ENCODE measurements at regions not wholly inside any gene's neighbourhood (a gene's known extent, or its start where the extent isn't known, plus 50 kb on each side); places are given as distances from the start of the nearest gene placed in this dataset.

DNA sequence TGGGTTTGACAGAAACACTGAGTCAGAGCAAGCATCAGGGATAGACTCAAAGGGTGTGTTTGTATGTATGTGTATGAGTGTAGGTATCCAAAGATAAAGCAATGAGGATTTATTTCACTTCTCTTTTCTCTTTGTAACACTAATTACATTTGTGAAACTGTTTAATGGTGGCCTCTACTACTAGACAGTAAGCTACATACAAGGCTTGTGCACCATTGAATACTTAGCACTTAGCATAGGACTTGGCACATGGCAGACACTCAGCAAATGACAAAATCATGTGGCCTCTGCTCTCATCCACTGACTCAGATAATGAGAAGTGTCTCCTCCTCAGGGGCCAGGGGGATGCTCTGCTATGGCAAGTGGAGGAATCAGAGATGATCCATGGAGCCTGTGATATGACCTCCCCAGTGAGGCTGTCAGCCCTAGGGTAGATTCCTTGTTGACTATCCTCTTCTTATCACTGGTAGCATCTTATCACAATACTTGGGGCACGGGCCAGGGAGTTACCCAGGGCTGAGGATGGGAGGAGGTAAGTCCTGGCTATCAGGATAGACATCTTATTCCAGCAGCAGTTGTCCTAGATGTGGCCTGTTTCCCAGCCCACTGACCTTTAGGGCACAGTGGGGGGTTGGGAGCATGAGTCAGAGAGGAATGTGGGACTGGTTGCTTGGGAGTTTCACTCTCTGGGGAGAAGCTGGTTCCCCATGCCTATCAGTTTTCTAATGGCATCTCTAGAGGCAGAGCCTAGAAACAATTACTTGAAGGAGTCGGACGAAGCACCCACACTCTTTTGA lies 71.2 kb upstream of the HOXC13 start:
- TF ChIP-seq, protein P1, sequence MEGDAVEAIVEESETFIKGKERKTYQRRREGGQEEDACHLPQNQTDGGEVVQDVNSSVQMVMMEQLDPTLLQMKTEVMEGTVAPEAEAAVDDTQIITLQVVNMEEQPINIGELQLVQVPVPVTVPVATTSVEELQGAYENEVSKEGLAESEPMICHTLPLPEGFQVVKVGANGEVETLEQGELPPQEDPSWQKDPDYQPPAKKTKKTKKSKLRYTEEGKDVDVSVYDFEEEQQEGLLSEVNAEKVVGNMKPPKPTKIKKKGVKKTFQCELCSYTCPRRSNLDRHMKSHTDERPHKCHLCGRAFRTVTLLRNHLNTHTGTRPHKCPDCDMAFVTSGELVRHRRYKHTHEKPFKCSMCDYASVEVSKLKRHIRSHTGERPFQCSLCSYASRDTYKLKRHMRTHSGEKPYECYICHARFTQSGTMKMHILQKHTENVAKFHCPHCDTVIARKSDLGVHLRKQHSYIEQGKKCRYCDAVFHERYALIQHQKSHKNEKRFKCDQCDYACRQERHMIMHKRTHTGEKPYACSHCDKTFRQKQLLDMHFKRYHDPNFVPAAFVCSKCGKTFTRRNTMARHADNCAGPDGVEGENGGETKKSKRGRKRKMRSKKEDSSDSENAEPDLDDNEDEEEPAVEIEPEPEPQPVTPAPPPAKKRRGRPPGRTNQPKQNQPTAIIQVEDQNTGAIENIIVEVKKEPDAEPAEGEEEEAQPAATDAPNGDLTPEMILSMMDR (IDR thresholded peaks at IDR 0.05; ENCODE audit: low read depth, low read length): no peak
- TF ChIP-seq MYC (IDR thresholded peaks at IDR 0.05; ENCODE audit: low read depth, low read length) (no peak), POLR2A (IDR thresholded peaks at IDR 0.05; ENCODE audit: extremely low read depth, insufficient read length) (no peak)
- TF ChIP-seq, protein P2, sequence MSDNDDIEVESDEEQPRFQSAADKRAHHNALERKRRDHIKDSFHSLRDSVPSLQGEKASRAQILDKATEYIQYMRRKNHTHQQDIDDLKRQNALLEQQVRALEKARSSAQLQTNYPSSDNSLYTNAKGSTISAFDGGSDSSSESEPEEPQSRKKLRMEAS (IDR thresholded peaks at IDR 0.05; ENCODE audit: low read depth, low read length): no peak
- H3K4me3 ChIP-seq (ENCODE audit: low read depth, low read length): no peak overlapping the region
- no peak for DNase-seq (ENCODE audit: low read depth)

DNA sequence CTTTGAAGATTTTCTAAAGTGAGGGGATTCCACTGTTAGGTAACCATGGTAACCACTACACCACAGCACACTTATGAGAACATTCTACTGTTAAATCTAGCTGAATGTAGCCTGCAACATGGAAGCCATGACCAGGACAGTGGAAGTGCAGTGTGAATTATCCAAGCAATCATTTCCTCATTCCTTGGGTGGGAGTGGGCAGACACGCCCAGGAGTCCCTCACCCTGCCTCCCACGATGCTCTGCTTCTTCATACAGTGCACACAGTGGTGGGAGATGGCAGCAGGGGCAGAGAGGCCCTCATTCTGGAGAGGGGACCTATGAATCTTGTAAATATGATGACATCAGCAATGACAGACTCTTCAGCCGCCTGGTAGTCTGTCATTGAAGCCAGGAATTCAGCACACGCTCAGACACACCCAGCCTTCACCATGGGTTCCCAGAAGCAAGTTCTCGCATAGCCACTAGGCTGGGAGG lies 70.1 kb upstream of the HOXC13 start:
- TF ChIP-seq, protein P2 (IDR thresholded peaks at IDR 0.05; ENCODE audit: low read depth, low read length): no peak
- TF ChIP-seq MYC (IDR thresholded peaks at IDR 0.05; ENCODE audit: low read depth, low read length) (no peak), POLR2A (IDR thresholded peaks at IDR 0.05; ENCODE audit: extremely low read depth, insufficient read length) (no peak)
- TF ChIP-seq, protein P1 (IDR thresholded peaks at IDR 0.05; ENCODE audit: low read depth, low read length): no peak
- H3K4me3 ChIP-seq (ENCODE audit: low read depth, low read length): no peak overlapping the region
- no peak for DNase-seq (ENCODE audit: low read depth)

DNA sequence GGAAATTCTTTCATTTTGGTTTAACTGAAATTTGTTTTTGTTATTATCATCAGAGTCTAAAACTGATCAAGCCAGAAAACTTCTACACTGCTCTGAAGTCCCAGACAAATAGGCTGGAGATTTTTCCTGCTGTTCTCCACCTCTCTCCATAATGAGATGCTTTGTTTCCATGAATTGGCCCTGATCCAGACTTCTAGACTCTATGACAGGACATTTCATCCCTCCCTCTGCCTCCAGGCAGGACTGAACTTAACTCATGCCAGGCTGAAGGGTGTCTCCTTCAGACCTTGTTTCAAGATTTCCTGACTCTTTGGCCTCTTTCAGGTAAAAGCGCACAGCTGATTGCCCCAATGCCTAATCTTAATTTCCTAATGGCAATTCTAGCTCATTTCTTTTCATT lies 69.1 kb upstream of the HOXC13 start:
- no peak for DNase-seq (ENCODE audit: low read depth)
- H3K4me3 ChIP-seq (ENCODE audit: low read depth, low read length): no peak overlapping the region
- TF ChIP-seq MYC (IDR thresholded peaks at IDR 0.05; ENCODE audit: low read depth, low read length): no peak
- TF ChIP-seq, protein P1 (IDR thresholded peaks at IDR 0.05; ENCODE audit: low read depth, low read length): no peak
- TF ChIP-seq, protein P2 (IDR thresholded peaks at IDR 0.05; ENCODE audit: low read depth, low read length): no peak
- no peak for TF ChIP-seq POLR2A (IDR thresholded peaks at IDR 0.05; ENCODE audit: extremely low read depth, insufficient read length)

DNA sequence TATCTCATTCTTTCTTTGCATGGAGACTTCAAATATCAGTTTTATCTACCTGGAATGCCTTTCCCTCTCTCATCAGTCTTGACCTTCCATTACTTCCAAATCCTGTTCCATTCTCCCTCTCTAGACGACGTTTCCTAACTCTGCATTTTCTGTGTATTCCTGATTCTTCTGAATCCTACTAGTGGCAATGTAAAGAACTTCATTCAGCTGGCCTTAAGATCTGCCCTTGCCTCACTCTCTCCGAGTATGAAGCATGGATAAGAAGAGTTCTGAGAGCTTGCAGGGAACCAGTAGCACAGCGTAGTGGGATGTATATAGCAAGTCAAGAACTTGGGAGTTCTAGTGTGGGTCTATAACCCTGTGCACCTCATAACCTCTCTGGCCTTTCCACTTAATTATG lies 68.5 kb upstream of the HOXC13 start:
- DNase-seq (ENCODE audit: low read depth): no peak
- no peak overlapping the region for H3K4me3 ChIP-seq (ENCODE audit: low read depth, low read length)
- TF ChIP-seq MYC (IDR thresholded peaks at IDR 0.05; ENCODE audit: low read depth, low read length): no peak
- TF ChIP-seq, protein P1 (IDR thresholded peaks at IDR 0.05; ENCODE audit: low read depth, low read length): no peak
- TF ChIP-seq, protein P2 (IDR thresholded peaks at IDR 0.05; ENCODE audit: low read depth, low read length): no peak
- no peak for TF ChIP-seq POLR2A (IDR thresholded peaks at IDR 0.05; ENCODE audit: extremely low read depth, insufficient read length)

DNA sequence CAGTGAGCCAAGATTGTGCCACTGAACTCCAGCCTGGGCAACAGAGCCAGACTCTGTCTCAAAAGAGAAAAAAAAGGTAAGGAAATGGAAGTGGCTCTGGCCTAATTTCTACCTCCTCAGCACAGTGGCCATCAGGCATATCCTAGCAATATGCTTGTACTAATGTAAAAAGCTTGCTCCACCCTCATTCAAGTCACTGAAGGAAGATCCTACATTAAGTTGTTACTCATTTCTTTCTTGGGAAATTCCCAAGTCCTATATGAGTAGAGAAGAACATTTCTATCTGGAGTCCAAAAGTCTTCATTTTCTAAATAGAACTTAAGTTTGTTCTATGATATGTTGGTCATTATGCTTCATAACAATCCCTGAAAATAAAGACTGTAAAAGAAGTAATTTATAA lies 67.3 kb upstream of the HOXC13 start:
- TF ChIP-seq, protein P2 (IDR thresholded peaks at IDR 0.05; ENCODE audit: low read depth, low read length): no peak
- TF ChIP-seq MYC (IDR thresholded peaks at IDR 0.05; ENCODE audit: low read depth, low read length) (no peak), POLR2A (IDR thresholded peaks at IDR 0.05; ENCODE audit: extremely low read depth, insufficient read length) (no peak)
- TF ChIP-seq, protein P1 (IDR thresholded peaks at IDR 0.05; ENCODE audit: low read depth, low read length): no peak
- DNase-seq (ENCODE audit: low read depth): no peak
- H3K4me3 ChIP-seq (ENCODE audit: low read depth, low read length): no peak overlapping the region

Measured in NB4 (cell line).